ENCODE measurements at regions not wholly inside any gene's neighbourhood (a gene's known extent, or its start where the extent isn't known, plus 50 kb on each side); places are given as distances from the start of the nearest gene placed in this dataset.

DNA sequence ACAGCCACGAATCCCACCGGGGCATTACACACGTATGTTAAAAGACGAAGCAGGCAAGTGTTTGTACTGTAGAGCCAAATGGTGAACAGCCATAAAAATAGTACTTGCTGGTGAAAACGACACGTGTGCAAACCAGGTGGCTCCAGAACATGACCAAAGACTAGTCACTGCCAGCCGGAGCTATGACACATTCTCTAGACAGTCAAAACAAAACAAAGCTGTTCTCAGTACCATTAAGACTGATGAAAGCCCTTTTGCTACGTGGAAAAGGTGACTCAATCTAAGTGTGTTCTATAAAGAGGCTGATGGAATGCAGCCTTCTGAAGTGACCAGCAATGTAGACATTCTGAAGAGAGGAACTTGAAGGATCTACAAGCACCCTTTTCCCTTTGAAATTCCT lies 367.7 kb upstream of the NETO1 start:
- Histone ChIP-seq H3K9me3 (ENCODE audit: low read depth, low read length, poor library complexity, severe bottlenecking) (no peaks in the 10 kb centered on the region), H3K36me3 (ENCODE audit: insufficient read depth, low read length, poor library complexity, severe bottlenecking) (no peaks in the 10 kb centered on the region), H3K27me3 (replicated peaks; ENCODE audit: insufficient read depth, low read depth, low read length, poor library complexity) (no peaks in the 10 kb centered on the region), H3K4me1 (ENCODE audit: insufficient read depth, low read length, poor library complexity, severe bottlenecking) (no peaks in the 10 kb centered on the region), H3K4me3 (ENCODE audit: low read depth, low read length, poor library complexity, severe bottlenecking) (no peak overlapping the region), H3K27ac (ENCODE audit: low read depth, low read length, poor library complexity, severe bottlenecking) (no peak overlapping the region)
- ChIA-PET POLR2A (ENCODE audit: low non-redundant PET) (no interaction called here), CTCF (no interaction called here)
- TF ChIP-seq, protein P1, sequence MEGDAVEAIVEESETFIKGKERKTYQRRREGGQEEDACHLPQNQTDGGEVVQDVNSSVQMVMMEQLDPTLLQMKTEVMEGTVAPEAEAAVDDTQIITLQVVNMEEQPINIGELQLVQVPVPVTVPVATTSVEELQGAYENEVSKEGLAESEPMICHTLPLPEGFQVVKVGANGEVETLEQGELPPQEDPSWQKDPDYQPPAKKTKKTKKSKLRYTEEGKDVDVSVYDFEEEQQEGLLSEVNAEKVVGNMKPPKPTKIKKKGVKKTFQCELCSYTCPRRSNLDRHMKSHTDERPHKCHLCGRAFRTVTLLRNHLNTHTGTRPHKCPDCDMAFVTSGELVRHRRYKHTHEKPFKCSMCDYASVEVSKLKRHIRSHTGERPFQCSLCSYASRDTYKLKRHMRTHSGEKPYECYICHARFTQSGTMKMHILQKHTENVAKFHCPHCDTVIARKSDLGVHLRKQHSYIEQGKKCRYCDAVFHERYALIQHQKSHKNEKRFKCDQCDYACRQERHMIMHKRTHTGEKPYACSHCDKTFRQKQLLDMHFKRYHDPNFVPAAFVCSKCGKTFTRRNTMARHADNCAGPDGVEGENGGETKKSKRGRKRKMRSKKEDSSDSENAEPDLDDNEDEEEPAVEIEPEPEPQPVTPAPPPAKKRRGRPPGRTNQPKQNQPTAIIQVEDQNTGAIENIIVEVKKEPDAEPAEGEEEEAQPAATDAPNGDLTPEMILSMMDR (conservative IDR thresholded peaks at IDR 0.05; ENCODE audit: low read depth, low read length) = no peak
- intact Hi-C loops (cut with micrococcal nuclease; ENCODE audit: unreplicated experiment) = no loop called here
- BruUV-seq (replicated peaks) = no TSS peak
- no peak for DNase-seq (ENCODE audit: low spot score)

DNA sequence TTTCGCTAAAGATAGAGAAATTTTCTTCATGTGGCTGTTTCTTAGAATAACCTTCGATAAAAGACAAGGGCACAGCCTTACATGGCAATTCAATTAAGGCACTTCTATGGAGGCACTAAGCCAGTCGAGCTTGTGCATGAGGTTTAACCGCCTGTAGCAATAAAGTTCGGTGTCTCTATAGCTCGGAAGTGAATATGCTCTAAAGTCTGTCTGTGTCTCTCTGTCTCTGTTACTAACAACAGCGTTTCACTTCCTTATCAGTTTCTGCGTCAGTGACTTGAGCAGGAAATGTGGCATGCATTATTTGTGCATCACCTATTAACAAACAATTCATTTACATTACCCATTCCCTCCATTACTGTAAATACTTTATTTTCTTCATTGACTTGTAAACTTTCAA lies 365.1 kb upstream of the NETO1 start:
- Histone ChIP-seq H3K27ac (ENCODE audit: low read depth, low read length, poor library complexity, severe bottlenecking) (no peak overlapping the region), H3K9me3 (ENCODE audit: low read depth, low read length, poor library complexity, severe bottlenecking) (no peaks in the 10 kb centered on the region), H3K36me3 (ENCODE audit: insufficient read depth, low read length, poor library complexity, severe bottlenecking) (no peaks in the 10 kb centered on the region), H3K4me1 (ENCODE audit: insufficient read depth, low read length, poor library complexity, severe bottlenecking) (no peaks in the 10 kb centered on the region), H3K4me3 (ENCODE audit: low read depth, low read length, poor library complexity, severe bottlenecking) (no peak overlapping the region), H3K27me3 (replicated peaks; ENCODE audit: insufficient read depth, low read depth, low read length, poor library complexity) (no peaks in the 10 kb centered on the region)
- ChIA-PET CTCF (no interaction called here), POLR2A (ENCODE audit: low non-redundant PET) (no interaction called here)
- intact Hi-C loops (cut with micrococcal nuclease; ENCODE audit: unreplicated experiment) = no loop called here
- DNase-seq (ENCODE audit: low spot score) = no peak
- BruUV-seq (replicated peaks) = no TSS peak
- TF ChIP-seq EZH2 (IDR thresholded peaks at IDR 0.05; ENCODE audit: borderline replicate concordance, low read depth, low read length, poor library complexity, severe bottlenecking) = no peak
- TF ChIP-seq, protein P1 (conservative IDR thresholded peaks at IDR 0.05; ENCODE audit: low read depth, low read length) = no peak

DNA sequence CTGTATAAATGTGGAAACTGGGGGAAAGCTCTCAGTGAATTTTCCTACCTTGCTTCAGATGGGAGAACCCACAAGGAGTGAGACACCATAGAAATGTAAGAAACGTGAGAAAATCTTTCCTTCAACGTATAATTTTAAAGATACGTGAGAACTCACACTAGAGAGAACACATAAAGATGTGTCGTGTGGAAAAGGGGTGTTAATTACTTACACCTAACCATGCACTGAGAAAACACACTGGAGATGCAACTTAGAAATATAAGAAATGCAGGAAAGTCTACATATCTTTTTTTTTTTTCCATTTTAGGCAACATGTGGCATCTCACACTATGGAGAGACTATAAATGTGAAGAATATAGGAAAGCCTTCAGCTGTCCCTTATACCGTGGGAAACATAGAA lies 352.9 kb upstream of the NETO1 start:
- no peak overlapping the region for H3K4me3 ChIP-seq (ENCODE audit: low read depth, low read length, poor library complexity, severe bottlenecking)
- intact Hi-C loops (cut with micrococcal nuclease; ENCODE audit: unreplicated experiment) = no loop called here
- TF ChIP-seq EZH2 (IDR thresholded peaks at IDR 0.05; ENCODE audit: borderline replicate concordance, low read depth, low read length, poor library complexity, severe bottlenecking) = no peak
- TF ChIP-seq, protein P1 (conservative IDR thresholded peaks at IDR 0.05; ENCODE audit: low read depth, low read length) = no peak
- no TSS peak for BruUV-seq (replicated peaks)
- no peaks in the 10 kb centered on the region for H3K4me1 ChIP-seq (ENCODE audit: insufficient read depth, low read length, poor library complexity, severe bottlenecking)
- ChIA-PET CTCF (no interaction called here), POLR2A (ENCODE audit: low non-redundant PET) (no interaction called here)
- H3K27ac ChIP-seq (ENCODE audit: low read depth, low read length, poor library complexity, severe bottlenecking) = no peak overlapping the region
- no peaks in the 10 kb centered on the region for H3K27me3 ChIP-seq (replicated peaks; ENCODE audit: insufficient read depth, low read depth, low read length, poor library complexity)
- H3K36me3 ChIP-seq (ENCODE audit: insufficient read depth, low read length, poor library complexity, severe bottlenecking) = no peaks in the 10 kb centered on the region
- peaks cover 38% of the 10 kb centered on the region for H3K9me3 ChIP-seq (ENCODE audit: low read depth, low read length, poor library complexity, severe bottlenecking)
- no peak for DNase-seq (ENCODE audit: low spot score)

Measured in A673 (cell line).